Gastrocnemius medialis (tissue), 4 donors: ENCODE measurements at regions not wholly inside any gene's neighbourhood (a gene's known extent, or its start where the extent isn't known, plus 50 kb on each side); places are given as distances from the start of the nearest gene placed in this dataset.
"Not testable (repeated sequence)": the region's sequence is repeated elsewhere in the genome, so short reads cannot be mapped to it uniquely, and the experiment has no call there.

Experiments
- ATAC-seq, 2 donors: fragments of 150-250 bp; one replicate each; pipeline ENCODE4 v1.9.1; 2016
- DNase-seq, 2 donors: peaks; one replicate each; pipeline ENCODE4 v3.0.0-alpha.2; 2019
- H3K27ac ChIP-seq, 4 donors: fragments of 200-600 bp; sonication (generic); 1 replicate in 1 of 4; 2 replicates in 3 of 4; pipeline ENCODE4 v1.5.1; 2016 to 2018; ENCODE audit warnings: mild to moderate bottlenecking in 2 of 4, moderate library complexity in 1 of 4
- H3K27me3 ChIP-seq, 3 donors: fragments of 200-600 bp; sonication (generic) in 2 of 3; 1 replicate in 1 of 3; 2 replicates in 2 of 3; pipeline versions ENCODE4 v1.5.1 to v1.6.0; 2016 to 2019; ENCODE audit warnings: mild to moderate bottlenecking in 1 of 3, moderate library complexity in 1 of 3
- H3K36me3 ChIP-seq, 2 donors: fragments of 200-600 bp; sonication (generic) in 1 of 2; one replicate each; pipeline ENCODE4 v1.5.1; 2017 to 2018
- H3K4me1 ChIP-seq, 2 donors: fragments of 200-600 bp; sonication (generic) in 1 of 2; one replicate each; pipeline ENCODE4 v1.5.1; 2016 to 2017; ENCODE audit warnings: mild to moderate bottlenecking in 2 of 2
- H3K4me3 ChIP-seq, 4 donors: fragments of 200-600 bp; sonication (generic) in 3 of 4; 1 replicate in 1 of 4; 2 replicates in 3 of 4; pipeline ENCODE4 v1.5.1; 2016 to 2019; ENCODE audit warnings: mild to moderate bottlenecking in 2 of 4
- H3K9me3 ChIP-seq, 3 donors: fragments of 200-600 bp; sonication (generic) in 2 of 3; 1 replicate in 1 of 3; 2 replicates in 2 of 3; pipeline ENCODE4 v1.5.1; 2016 to 2019
- CTCF ChIP-seq, 5 experiments: fragments of 450-650 bp in 3 of 5; fragments of 200-600 bp in 2 of 5; sonication (generic) in 2 of 5; IDR thresholded peaks in 4 of 5; conservative IDR thresholded peaks in 1 of 5; 1 replicate in 4 of 5; 2 replicates in 1 of 5; pipeline ENCODE4 v1.5.1; 2016 to 2019; ENCODE audit warnings: antibody characterized with exemption in 5 of 5, mild to moderate bottlenecking in 3 of 5, moderate library complexity in 3 of 5
- POLR2A ChIP-seq, 2 donors: fragments of 450-650 bp; IDR thresholded peaks; one replicate each; pipeline ENCODE4 v1.6.1; 2017; ENCODE audit warnings: antibody characterized with exemption in 2 of 2, mild to moderate bottlenecking in 2 of 2, moderate library complexity in 2 of 2
- in situ Hi-C, 4 donors: fragments of 200-750 bp; cut with MboI; loops; one replicate each; pipeline versions ENCODE4 v1.15.0 to v1.8.0; 2017; ENCODE audit warnings: low sequenced_read_pairs in 4 of 4
- intact Hi-C: fragments of 100-400 bp; cut with DNase I; formaldehyde crosslinking; loops from one replicate; pipeline ENCODE4 v1.15.1; 2023; ENCODE audit warnings: low total_unique reads

DNA sequence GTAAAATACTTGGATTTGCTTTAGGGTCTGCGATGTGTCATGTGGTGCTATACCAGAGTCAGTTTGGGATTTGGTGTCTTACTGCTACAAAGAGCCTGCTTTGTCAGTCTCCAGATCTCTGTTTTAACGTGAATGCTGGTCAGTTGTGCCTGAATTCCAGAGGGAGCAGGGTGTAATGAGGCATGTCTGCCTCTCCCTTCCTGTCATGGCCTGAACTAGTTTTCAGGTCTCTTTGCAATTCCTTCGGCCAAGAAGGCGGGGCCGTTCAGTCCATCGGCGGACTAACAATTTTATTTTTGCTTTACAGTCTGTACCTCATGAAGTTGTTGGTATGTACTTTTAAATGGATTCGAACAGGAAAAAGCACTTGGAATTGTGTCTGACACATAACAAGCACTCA, 465.1 kb upstream of the ADARB2 start:
- no peaks in the 10 kb centered on the region for H3K4me1 ChIP-seq
- ATAC-seq: no peak
- H3K36me3 ChIP-seq: no peaks in the 10 kb centered on the region
- H3K27me3 ChIP-seq: no peaks in the 10 kb centered on the region
- in situ Hi-C loops (no loop called here), intact Hi-C loops (no loop called here)
- H3K27ac ChIP-seq: no peak overlapping the region
- H3K9me3 ChIP-seq: no peaks in the 10 kb centered on the region
- no peak overlapping the region for H3K4me3 ChIP-seq
- no peak for DNase-seq
- TF ChIP-seq CTCF (IDR thresholded peaks at IDR 0.05 in 4 of 5, conservative IDR thresholded peaks at IDR 0.05 in 1 of 5) (no peak), POLR2A (IDR thresholded peaks at IDR 0.05) (no peak)

GRCh38 chr10:2201534-2202099, 464.3 kb upstream of the ADARB2 start:
- intact Hi-C loops: no loop called here
- H3K27ac ChIP-seq: no peak overlapping the region
- ATAC-seq (no peak), DNase-seq (no peak)
- TF ChIP-seq CTCF (IDR thresholded peaks at IDR 0.05 in 4 of 5, conservative IDR thresholded peaks at IDR 0.05 in 1 of 5) (no peak), POLR2A (IDR thresholded peaks at IDR 0.05) (no peak)
- H3K4me3 ChIP-seq: no peak overlapping the region
- in situ Hi-C loops: no loop called here
- H3K36me3 ChIP-seq: no peaks in the 10 kb centered on the region
- H3K4me1 ChIP-seq: no peaks in the 10 kb centered on the region
- H3K9me3 ChIP-seq: no peaks in the 10 kb centered on the region
- H3K27me3 ChIP-seq: no peaks in the 10 kb centered on the region

DNA sequence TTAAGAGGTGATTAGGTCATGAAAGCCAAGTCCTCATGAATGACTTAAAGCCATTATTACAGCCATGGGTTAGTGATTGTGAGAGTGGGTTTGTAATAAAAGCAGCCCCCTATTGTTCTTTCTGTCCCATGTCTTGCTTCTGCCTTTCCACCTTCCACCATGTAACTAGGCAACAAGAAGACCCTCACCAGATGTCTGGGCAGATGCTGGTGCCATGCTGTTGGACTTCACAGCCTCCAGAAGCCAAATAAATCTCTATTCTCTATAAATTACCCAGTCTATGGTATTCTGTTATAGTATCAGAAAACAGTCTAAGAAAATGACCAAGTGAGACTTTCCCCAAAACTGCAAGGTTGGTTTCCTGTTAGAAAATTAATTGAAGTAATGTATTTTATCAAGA, 460.3 kb upstream of the ADARB2 start:
- no peak for TF ChIP-seq POLR2A (IDR thresholded peaks at IDR 0.05)
- no peak for TF ChIP-seq CTCF (IDR thresholded peaks at IDR 0.05 in 4 of 5, conservative IDR thresholded peaks at IDR 0.05 in 1 of 5)
- Histone ChIP-seq H3K27me3 (no peaks in the 10 kb centered on the region), H3K4me1 (no peaks in the 10 kb centered on the region), H3K4me3 (no peak overlapping the region), H3K9me3 (no peaks in the 10 kb centered on the region), H3K27ac (no peak overlapping the region), H3K36me3 (no peaks in the 10 kb centered on the region)
- in situ Hi-C loops (no loop called here), intact Hi-C loops (no loop called here)
- ATAC-seq (no peak), DNase-seq (no peak)

DNA sequence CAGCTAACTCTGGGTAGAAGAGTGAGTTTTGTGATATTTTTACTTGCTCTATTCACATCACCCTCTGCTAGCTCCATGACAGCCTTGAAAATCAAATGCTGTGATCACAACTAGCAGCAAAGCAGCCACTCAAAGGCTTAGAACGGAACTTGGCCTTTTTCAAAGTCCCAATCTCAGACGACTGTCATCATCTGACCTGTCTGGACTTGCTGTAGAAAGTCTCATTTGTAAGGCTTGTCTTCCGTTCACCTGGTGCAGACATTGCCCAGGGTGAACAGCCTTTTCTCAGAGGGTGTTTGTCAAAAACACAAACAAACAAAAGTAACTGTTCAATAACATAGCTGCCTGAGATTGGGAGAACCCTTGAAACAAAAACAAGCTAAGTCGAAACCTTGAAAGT, 458.9 kb upstream of the ADARB2 start:
- H3K4me1 ChIP-seq: no peaks in the 10 kb centered on the region
- no peak overlapping the region for H3K27ac ChIP-seq
- no peaks in the 10 kb centered on the region for H3K36me3 ChIP-seq
- DNase-seq: no peak
- in situ Hi-C loops (no loop called here), intact Hi-C loops (no loop called here)
- ATAC-seq: no peak
- no peak for TF ChIP-seq CTCF (IDR thresholded peaks at IDR 0.05 in 4 of 5, conservative IDR thresholded peaks at IDR 0.05 in 1 of 5)
- TF ChIP-seq POLR2A (IDR thresholded peaks at IDR 0.05): no peak
- H3K27me3 ChIP-seq: no peaks in the 10 kb centered on the region
- no peaks in the 10 kb centered on the region for H3K9me3 ChIP-seq
- H3K4me3 ChIP-seq: no peak overlapping the region

DNA sequence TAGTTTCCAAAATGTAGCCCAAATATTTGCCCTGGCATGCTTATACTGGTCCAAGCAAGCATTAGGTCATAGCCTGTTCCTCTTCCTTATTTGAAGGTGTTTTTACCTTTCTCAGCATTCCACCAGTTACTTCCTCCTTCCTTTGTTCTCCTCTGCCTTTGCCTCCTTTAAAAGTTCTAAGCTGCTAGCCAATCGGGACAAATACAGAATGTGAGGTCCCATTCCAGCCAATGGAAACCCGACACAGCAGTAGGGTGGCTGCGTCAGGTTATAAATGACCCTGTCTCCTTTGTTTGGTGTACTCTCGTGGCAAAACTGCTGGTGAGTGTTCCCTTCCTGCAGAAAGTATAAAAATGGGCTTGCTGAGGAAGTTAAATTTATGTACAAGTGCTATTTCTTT, 452.0 kb upstream of the ADARB2 start:
- H3K9me3 ChIP-seq, H3K4me1 ChIP-seq, intact Hi-C loops, in situ Hi-C loops, H3K27me3 ChIP-seq, DNase-seq, H3K27ac ChIP-seq, H3K4me3 ChIP-seq, H3K36me3 ChIP-seq, ATAC-seq: not testable (repeated sequence)
